ENCODE measurements at regions not wholly inside any gene's neighbourhood (a gene's known extent, or its start where the extent isn't known, plus 50 kb on each side); places are given as distances from the start of the nearest gene placed in this dataset.

GRCh38 chr22:49152939-49153770 is 674.5 kb downstream of the BRD1 start:
- Mint-ChIP-seq H3K27me3 (ENCODE audit: low read depth in 2 of 2) (peaks cover 0 to 6% of the 10 kb centered on the region in 2 donors), H3K9me3 (no peaks in the 10 kb centered on the region)

GRCh38 chr22:49152127-49152938 is 675.3 kb downstream of the BRD1 start:
- no peaks in the 10 kb centered on the region for H3K36me3 ChIP-seq (ENCODE audit: control insufficient read depth, insufficient read depth, low read length)
- no peak for DNase-seq
- H3K27ac ChIP-seq (ENCODE audit: low read length), result no peak overlapping the region
- Mint-ChIP-seq H3K9me3 (no peaks in the 10 kb centered on the region), H3K36me3 (no peaks in the 10 kb centered on the region), H3K4me3 (no peak overlapping the region), H3K4me1 (no peaks in the 10 kb centered on the region), H3K27me3 (ENCODE audit: low read depth in 2 of 2) (peaks cover 0 to 3% of the 10 kb centered on the region in 2 donors), H3K27ac (no peak overlapping the region)
- H3K4me3 ChIP-seq (ENCODE audit: low read length), result no peak overlapping the region
- 42% methylated on average over 10 of the region's 13 CpGs for WGBS (ENCODE audit: insufficient coverage)
- TF ChIP-seq CTCF (IDR thresholded peaks at IDR 0.05), result no peak
- intact Hi-C loops (cut with micrococcal nuclease), result no loop called here
- no peaks in the 10 kb centered on the region for H3K4me1 ChIP-seq (ENCODE audit: control insufficient read depth, insufficient read depth, low read length)
- no peaks in the 10 kb centered on the region for H3K27me3 ChIP-seq (ENCODE audit: control insufficient read depth, insufficient read depth, low read length)
- ATAC-seq, result no peak
- H3K9me3 ChIP-seq (ENCODE audit: control insufficient read depth, insufficient read depth, low read length), result no peaks in the 10 kb centered on the region

More at GRCh38 chr22:49152939-49153770, 674.5 kb downstream of the BRD1 start:
- Histone ChIP-seq H3K36me3 (ENCODE audit: control insufficient read depth, insufficient read depth, low read length) (no peaks in the 10 kb centered on the region), H3K4me1 (ENCODE audit: control insufficient read depth, insufficient read depth, low read length) (no peaks in the 10 kb centered on the region), H3K4me3 (ENCODE audit: low read length) (no peak overlapping the region), H3K9me3 (ENCODE audit: control insufficient read depth, insufficient read depth, low read length) (no peaks in the 10 kb centered on the region), H3K27me3 (ENCODE audit: control insufficient read depth, insufficient read depth, low read length) (no peaks in the 10 kb centered on the region), H3K27ac (ENCODE audit: low read length) (no peak overlapping the region)
- no peak for TF ChIP-seq CTCF (IDR thresholded peaks at IDR 0.05)
- ATAC-seq (no peak), DNase-seq (no peak)
- no peaks in the 10 kb centered on the region for H3K4me1 Mint-ChIP-seq
- no peak overlapping the region for H3K4me3 Mint-ChIP-seq
- no peak overlapping the region for H3K27ac Mint-ChIP-seq
- no peaks in the 10 kb centered on the region for H3K36me3 Mint-ChIP-seq
- intact Hi-C loops (cut with micrococcal nuclease), result no loop called here
- WGBS (ENCODE audit: insufficient coverage), result 79% methylated on average over 20 of the region's 20 CpGs

GRCh38 chr22:49151256-49152126 is 676.2 kb downstream of the BRD1 start:
- Mint-ChIP-seq H3K9me3 (no peaks in the 10 kb centered on the region), H3K27me3 (ENCODE audit: low read depth in 2 of 2) (peaks cover 0 to 3% of the 10 kb centered on the region in 2 donors), H3K4me3 (no peak overlapping the region), H3K4me1 (no peaks in the 10 kb centered on the region), H3K27ac (no peak overlapping the region), H3K36me3 (no peaks in the 10 kb centered on the region)
- ATAC-seq (no peak), DNase-seq (no peak)
- Histone ChIP-seq H3K4me3 (ENCODE audit: low read length) (no peak overlapping the region), H3K27me3 (ENCODE audit: control insufficient read depth, insufficient read depth, low read length) (no peaks in the 10 kb centered on the region), H3K9me3 (ENCODE audit: control insufficient read depth, insufficient read depth, low read length) (no peaks in the 10 kb centered on the region), H3K36me3 (ENCODE audit: control insufficient read depth, insufficient read depth, low read length) (no peaks in the 10 kb centered on the region), H3K27ac (ENCODE audit: low read length) (no peak overlapping the region), H3K4me1 (ENCODE audit: control insufficient read depth, insufficient read depth, low read length) (no peaks in the 10 kb centered on the region)
- 69% methylated on average over 24 of the region's 24 CpGs for WGBS (ENCODE audit: insufficient coverage)
- intact Hi-C loops (cut with micrococcal nuclease), result no loop called here
- TF ChIP-seq CTCF (IDR thresholded peaks at IDR 0.05), result no peak
